T-cell (primary cell): ENCODE measurements at regions not wholly inside any gene's neighbourhood (a gene's known extent, or its start where the extent isn't known, plus 50 kb on each side); places are given as distances from the start of the nearest gene placed in this dataset.

Source experiments
- ATAC-seq, 4 experiments: fragments of 200-7000 bp in 3 of 4; fragments of 150-1000 bp in 1 of 4; cut with Tn5 transposase; replicated peaks in 1 of 4; 1 replicate in 3 of 4; 2 replicates in 1 of 4; pipeline ENCODE4 v1.10.0; 2021; ENCODE audit warnings: moderate library complexity in 3 of 4, mild to moderate bottlenecking in 2 of 4, moderate number of reproducible peaks in 1 of 4
- CTCF ChIA-PET, 2 donors: fragments of 300-600 bp; sonication (Branson Sonifier 250); formaldehyde crosslinking; loops; one replicate each; lab custom pipeline; 2022; ENCODE audit warnings: antibody characterized with exemption in 2 of 2; lab: Charles Lee
- POLR2A ChIA-PET, 2 donors: fragments of 300-600 bp; sonication (Branson Sonifier 250); formaldehyde crosslinking; loops; one replicate each; lab custom pipeline; 2022; ENCODE audit warnings: antibody characterized with exemption in 2 of 2; lab: Charles Lee
- DNase-seq, 35 experiments: peaks; one replicate each; pipeline versions ENCODE4 v3.0.0 to v3.0.0-alpha.2; 2013 to 2023
- H3K27ac ChIP-seq: one replicate; pipeline ENCODE4 v1.5.1; 2013; ENCODE audit warnings: low read length
- H3K27me3 ChIP-seq, 2 experiments: replicated peaks in 1 of 2; 1 replicate in 1 of 2; 2 replicates in 1 of 2; pipeline versions ENCODE4 v1.6.1 to v1.7.0; 2013; ENCODE audit warnings: low read length in 1 of 2, mixed read lengths in 1 of 2; ENCODE audit not compliant: control insufficient read depth in 2 of 2, insufficient read depth in 2 of 2; ENCODE audit errors: extremely low read depth in 1 of 2
- H3K36me3 ChIP-seq, 2 donors: 1 replicate in 1 of 2; 2 replicates in 1 of 2; pipeline versions ENCODE4 v1.6.1 to v1.7.0; 2013; ENCODE audit warnings: low read length in 1 of 2; ENCODE audit not compliant: control insufficient read depth in 2 of 2, insufficient read depth in 1 of 2; ENCODE audit errors: extremely low read depth in 1 of 2
- H3K4me1 ChIP-seq, 2 experiments: 1 replicate in 1 of 2; 2 replicates in 1 of 2; pipeline versions ENCODE4 v1.6.1 to v1.7.0; 2013; ENCODE audit warnings: low read length in 2 of 2, mixed read lengths in 1 of 2; ENCODE audit not compliant: insufficient read depth in 2 of 2, control insufficient read depth in 1 of 2; ENCODE audit errors: extremely low read depth in 1 of 2
- H3K4me3 ChIP-seq, 2 donors: 1 replicate in 1 of 2; 2 replicates in 1 of 2; pipeline versions ENCODE4 v1.5.1 to v1.7.0; 2013; ENCODE audit warnings: mild to moderate bottlenecking in 2 of 2, low read length in 1 of 2, moderate library complexity in 1 of 2; ENCODE audit not compliant: control insufficient read depth in 1 of 2; ENCODE audit errors: extremely low read depth in 1 of 2
- H3K9me3 ChIP-seq: 2 replicates; pipeline ENCODE4 v1.7.0; 2013
- H3K27ac Mint-ChIP-seq, 2 donors: one replicate each; pipeline ENCODE4 v1.8.0; 2020 to 2021; ENCODE audit warnings: mild to moderate bottlenecking in 2 of 2, mixed read lengths in 2 of 2
- H3K27me3 Mint-ChIP-seq, 2 donors: one replicate each; pipeline ENCODE4 v1.8.0; 2021 to 2022; ENCODE audit warnings: mixed read lengths in 2 of 2
- H3K36me3 Mint-ChIP-seq: one replicate; pipeline ENCODE4 v1.8.0; 2021; ENCODE audit warnings: mixed read lengths
- H3K4me1 Mint-ChIP-seq, 3 donors: one replicate each; pipeline ENCODE4 v1.8.0; 2020 to 2022; ENCODE audit warnings: mixed read lengths in 3 of 3, mild to moderate bottlenecking in 1 of 3
- H3K4me3 Mint-ChIP-seq, 3 donors: one replicate each; pipeline ENCODE4 v1.8.0; 2020 to 2022; ENCODE audit warnings: mild to moderate bottlenecking in 3 of 3, mixed read lengths in 3 of 3, moderate library complexity in 3 of 3
- H3K9me3 Mint-ChIP-seq, 3 donors: one replicate each; pipeline ENCODE4 v1.8.0; 2020 to 2022; ENCODE audit warnings: mixed read lengths in 3 of 3
- WGBS: methylation state at CpG from one replicate; pipeline ENCODE4 v1.1.5; 2013; ENCODE audit warnings: missing lambda C conversion rate; ENCODE audit not compliant: insufficient coverage; 5-methylcytosine and 5-hydroxymethylcytosine counted together

DNA sequence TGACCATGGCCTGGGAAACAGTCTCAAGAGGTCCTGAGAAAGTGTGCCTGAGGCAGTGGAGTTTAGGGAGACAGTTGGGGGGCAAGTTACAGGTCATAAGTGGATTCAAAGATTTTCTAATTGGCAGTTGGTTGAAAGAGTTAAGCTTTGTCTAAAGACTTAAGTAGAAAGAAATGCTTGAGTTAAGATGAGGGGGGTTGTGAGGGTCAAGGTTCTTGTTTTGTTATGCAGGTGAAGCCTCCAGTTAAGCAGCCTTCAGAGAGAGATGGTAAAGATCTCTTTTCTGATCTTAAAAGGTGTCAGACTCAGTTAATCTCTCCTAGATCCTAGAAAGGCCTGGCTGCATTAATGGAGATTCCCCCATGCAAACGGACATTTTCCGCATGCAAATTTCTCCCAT is 356.3 kb upstream of the C2CD4B start:
- H3K27me3 Mint-ChIP-seq, result peaks cover 17 to 49% of the 10 kb centered on the region in 2 donors
- H3K27me3 ChIP-seq, result peaks cover 0 to 11% of the 10 kb centered on the region in 2 experiments
- no peak overlapping the region for H3K27ac ChIP-seq
- ATAC-seq (no peak), DNase-seq (no peak)
- no peaks in the 10 kb centered on the region for H3K9me3 ChIP-seq
- WGBS, result no CpG with 5 or more reads among the region's 2 CpGs
- H3K4me1 Mint-ChIP-seq, result no peaks in the 10 kb centered on the region
- no peaks in the 10 kb centered on the region for H3K4me1 ChIP-seq
- H3K4me3 Mint-ChIP-seq, result no peak overlapping the region
- CTCF ChIA-PET, result no interaction called here
- no peaks in the 10 kb centered on the region for H3K36me3 Mint-ChIP-seq
- H3K4me3 ChIP-seq, result no peak overlapping the region
- POLR2A ChIA-PET, result no interaction called here
- no peaks in the 10 kb centered on the region for H3K9me3 Mint-ChIP-seq
- no peaks in the 10 kb centered on the region for H3K36me3 ChIP-seq
- no peak overlapping the region for H3K27ac Mint-ChIP-seq

DNA sequence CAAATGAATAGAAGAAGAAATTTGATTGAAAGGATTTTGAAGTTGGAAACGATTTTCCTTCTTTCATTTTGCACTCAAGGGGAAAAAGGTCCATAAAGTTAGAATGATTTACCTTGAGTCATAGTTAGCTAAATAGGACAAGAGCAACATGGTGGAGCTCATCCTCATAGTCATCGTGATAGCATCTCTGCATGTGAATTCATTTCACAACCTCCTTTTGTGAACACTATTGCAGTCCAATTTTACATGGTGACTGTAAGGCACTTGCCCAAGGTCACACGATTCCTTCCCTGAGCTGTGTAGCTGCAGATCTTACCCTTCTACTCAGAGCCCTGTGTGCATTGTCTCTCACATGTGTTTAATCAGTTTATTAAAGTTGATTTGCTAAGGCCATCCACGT is 359.8 kb upstream of the C2CD4B start:
- no peak overlapping the region for H3K4me3 Mint-ChIP-seq
- Histone ChIP-seq H3K4me3 (no peak overlapping the region), H3K9me3 (no peaks in the 10 kb centered on the region), H3K27ac (no peak overlapping the region), H3K4me1 (no peaks in the 10 kb centered on the region), H3K36me3 (no peaks in the 10 kb centered on the region), H3K27me3 (peaks cover 0 to 7% of the 10 kb centered on the region in 2 experiments)
- CTCF ChIA-PET, result no interaction called here
- POLR2A ChIA-PET, result no interaction called here
- peaks cover 15 to 42% of the 10 kb centered on the region in 2 donors for H3K27me3 Mint-ChIP-seq
- DNase-seq (no peak), ATAC-seq (no peak)
- no peaks in the 10 kb centered on the region for H3K4me1 Mint-ChIP-seq
- H3K27ac Mint-ChIP-seq, result no peak overlapping the region
- no peaks in the 10 kb centered on the region for H3K9me3 Mint-ChIP-seq
- 71% methylated on average over 1 of the region's 4 CpGs for WGBS
- no peaks in the 10 kb centered on the region for H3K36me3 Mint-ChIP-seq

DNA sequence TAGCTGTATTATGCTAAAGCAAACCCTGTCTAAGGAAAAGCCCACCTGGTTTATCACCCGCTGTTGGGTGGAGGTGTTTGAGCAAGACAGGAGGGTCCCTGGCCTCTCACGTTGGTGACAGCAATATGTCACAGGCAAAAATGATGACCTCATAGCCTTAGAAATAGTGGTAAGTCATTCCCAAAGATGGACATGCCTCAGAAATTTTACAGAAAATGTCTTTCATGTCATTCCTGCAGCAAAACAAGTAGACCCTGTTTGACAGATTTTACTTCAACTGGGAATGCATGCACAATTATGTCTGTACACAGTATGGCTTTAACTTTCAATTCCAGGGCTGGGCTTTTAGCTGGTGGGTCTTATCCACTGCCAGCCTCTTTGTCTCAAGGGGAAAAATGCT is 362.3 kb upstream of the C2CD4B start:
- Mint-ChIP-seq H3K4me1 (no peaks in the 10 kb centered on the region), H3K4me3 (no peak overlapping the region), H3K9me3 (no peaks in the 10 kb centered on the region), H3K27ac (no peak overlapping the region), H3K36me3 (no peaks in the 10 kb centered on the region), H3K27me3 (peaks cover 19 to 38% of the 10 kb centered on the region in 2 donors)
- H3K9me3 ChIP-seq, result no peaks in the 10 kb centered on the region
- DNase-seq (no peak), ATAC-seq (no peak)
- POLR2A ChIA-PET, result no interaction called here
- peaks cover 0 to 7% of the 10 kb centered on the region in 2 experiments for H3K27me3 ChIP-seq
- CTCF ChIA-PET, result no interaction called here
- H3K4me3 ChIP-seq, result no peak overlapping the region
- WGBS, result 88% methylated on average over 2 of the region's 2 CpGs
- no peaks in the 10 kb centered on the region for H3K4me1 ChIP-seq
- no peak overlapping the region for H3K27ac ChIP-seq
- H3K36me3 ChIP-seq, result no peaks in the 10 kb centered on the region

DNA sequence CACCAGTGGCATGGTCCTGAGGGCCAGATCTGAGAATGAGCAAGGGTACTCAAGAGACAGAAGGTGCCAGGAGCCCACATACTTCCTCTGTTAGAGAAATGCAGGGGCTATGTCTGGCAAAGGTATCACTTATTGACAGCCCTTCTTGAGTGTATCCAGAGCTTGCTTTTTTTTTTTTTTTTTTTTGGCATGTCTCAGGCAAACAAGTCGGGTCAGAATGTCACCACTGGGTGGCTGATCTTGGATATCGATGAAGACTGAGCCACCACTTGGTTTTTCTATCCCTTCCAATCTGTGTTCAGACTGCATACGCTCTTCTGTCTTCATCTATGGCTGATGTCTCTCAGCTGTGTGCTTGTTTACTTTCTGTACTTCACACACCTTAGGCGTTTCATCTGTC is 363.4 kb upstream of the C2CD4B start:
- Mint-ChIP-seq H3K36me3 (no peaks in the 10 kb centered on the region), H3K27ac (no peak overlapping the region), H3K4me3 (no peak overlapping the region)

DNA sequence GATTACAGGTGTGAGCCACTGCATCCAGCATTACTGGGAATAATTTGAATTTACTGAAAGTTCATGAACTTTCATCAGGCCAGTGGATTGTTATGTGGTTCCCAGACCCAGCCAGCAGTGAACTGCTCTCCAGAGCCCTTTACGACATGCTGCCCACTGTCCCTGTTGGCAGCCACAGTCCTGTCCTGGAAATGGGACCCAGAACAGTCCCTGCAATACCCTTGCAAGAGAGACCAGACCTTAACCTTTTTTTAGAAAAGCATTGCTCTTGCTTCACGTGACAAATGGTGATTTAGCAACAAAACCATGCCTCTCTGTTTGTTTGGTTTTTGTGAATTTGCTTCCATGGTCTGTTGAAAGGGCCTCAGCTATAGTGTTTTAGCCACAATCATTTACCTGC is 367.3 kb upstream of the C2CD4B start:
- H3K4me1 Mint-ChIP-seq, result no peaks in the 10 kb centered on the region
- no peak for DNase-seq
- 81% methylated on average over 2 of the region's 2 CpGs for WGBS
- H3K9me3 Mint-ChIP-seq, result no peaks in the 10 kb centered on the region
- POLR2A ChIA-PET, result no interaction called here
- Histone ChIP-seq H3K4me3 (no peak overlapping the region), H3K27ac (no peak overlapping the region), H3K4me1 (no peaks in the 10 kb centered on the region), H3K9me3 (no peaks in the 10 kb centered on the region), H3K27me3 (peaks cover 0 to 5% of the 10 kb centered on the region in 2 experiments), H3K36me3 (no peaks in the 10 kb centered on the region)
- CTCF ChIA-PET, result no interaction called here
- H3K27me3 Mint-ChIP-seq, result peaks cover 16 to 26% of the 10 kb centered on the region in 2 donors
- H3K36me3 Mint-ChIP-seq, result no peaks in the 10 kb centered on the region
- H3K4me3 Mint-ChIP-seq, result no peak overlapping the region
- no peak overlapping the region for H3K27ac Mint-ChIP-seq
- no peak for ATAC-seq

More for the DNA sequence above, 363.4 kb upstream of the C2CD4B start:
- peaks cover 20 to 36% of the 10 kb centered on the region in 2 donors for H3K27me3 Mint-ChIP-seq
- H3K27ac ChIP-seq, result no peak overlapping the region
- ChIA-PET POLR2A (no interaction called here), CTCF (no interaction called here)
- H3K9me3 Mint-ChIP-seq, result no peaks in the 10 kb centered on the region
- no peaks in the 10 kb centered on the region for H3K9me3 ChIP-seq
- WGBS, result 79% methylated on average over 3 of the region's 4 CpGs
- no peak for DNase-seq
- no peaks in the 10 kb centered on the region for H3K4me1 ChIP-seq
- H3K4me1 Mint-ChIP-seq, result no peaks in the 10 kb centered on the region
- no peak overlapping the region for H3K4me3 ChIP-seq
- no peaks in the 10 kb centered on the region for H3K36me3 ChIP-seq
- ATAC-seq, result no peak
- peaks cover 0 to 7% of the 10 kb centered on the region in 2 experiments for H3K27me3 ChIP-seq

DNA sequence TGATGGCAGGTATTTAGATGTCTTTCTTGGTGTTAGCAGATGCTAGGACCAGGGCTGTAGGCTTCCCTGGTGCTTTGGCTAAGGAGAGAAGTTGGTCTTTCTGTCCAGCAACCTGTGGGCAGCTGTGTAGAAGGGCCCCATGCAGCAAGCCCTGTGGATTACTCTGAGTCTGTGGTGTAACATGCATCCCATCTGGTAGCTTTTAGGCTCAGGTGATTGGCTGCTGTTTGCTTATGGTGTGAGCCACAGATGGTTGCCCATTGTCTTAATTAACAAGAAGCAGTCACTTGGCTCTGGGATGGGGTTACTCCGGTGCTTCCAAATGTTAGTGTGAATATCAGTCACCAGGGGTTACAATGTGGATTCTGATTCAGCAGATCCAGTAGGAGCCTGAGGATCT is 368.6 kb upstream of the C2CD4B start:
- Histone ChIP-seq H3K36me3 (no peaks in the 10 kb centered on the region), H3K4me1 (no peaks in the 10 kb centered on the region), H3K9me3 (no peaks in the 10 kb centered on the region), H3K4me3 (no peak overlapping the region), H3K27me3 (peaks cover 0 to 5% of the 10 kb centered on the region in 2 experiments), H3K27ac (no peak overlapping the region)
- no peaks in the 10 kb centered on the region for H3K36me3 Mint-ChIP-seq
- no peak overlapping the region for H3K27ac Mint-ChIP-seq
- peaks cover 18 to 25% of the 10 kb centered on the region in 2 donors for H3K27me3 Mint-ChIP-seq
- ATAC-seq (no peak), DNase-seq (no peak)
- ChIA-PET CTCF (interaction anchor here in 1 of 2 donors (0.6 kb wide), 1 partner anchor 683 kb away, joined by 3 read pairs; no protein-coding TSS in a partner anchor), POLR2A (no interaction called here)
- no peaks in the 10 kb centered on the region for H3K9me3 Mint-ChIP-seq
- WGBS, result 100% methylated on average over 1 of the region's 1 CpG
- no peak overlapping the region for H3K4me3 Mint-ChIP-seq
- no peaks in the 10 kb centered on the region for H3K4me1 Mint-ChIP-seq

DNA sequence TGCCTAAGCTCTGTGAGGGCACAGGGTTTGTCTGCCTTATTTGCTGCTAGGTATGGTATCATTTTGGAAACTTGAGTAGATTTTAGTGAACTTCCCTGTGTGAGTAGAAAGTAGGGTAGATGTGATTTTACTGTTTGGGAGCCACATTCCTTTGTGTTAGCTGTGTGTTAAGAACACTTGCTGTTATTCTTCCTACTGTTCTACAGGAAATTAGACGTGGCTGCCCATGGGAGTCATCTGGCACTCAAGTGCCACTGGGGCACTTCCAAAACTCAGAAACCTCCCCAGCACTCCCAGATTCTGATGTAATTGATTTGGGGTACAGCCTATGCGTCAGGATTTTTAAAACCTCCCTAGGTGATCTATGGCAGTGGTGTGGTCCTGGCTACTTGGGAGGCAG is 369.9 kb upstream of the C2CD4B start:
- H3K36me3 Mint-ChIP-seq, result no peaks in the 10 kb centered on the region
- H3K27ac Mint-ChIP-seq, result no peak overlapping the region
- H3K4me1 Mint-ChIP-seq, result no peaks in the 10 kb centered on the region
- H3K4me3 ChIP-seq, result no peak overlapping the region
- WGBS, result no CpG with 5 or more reads among the region's 2 CpGs
- H3K9me3 ChIP-seq, result no peaks in the 10 kb centered on the region
- peaks cover 0 to 5% of the 10 kb centered on the region in 2 experiments for H3K27me3 ChIP-seq
- no peak for ATAC-seq
- POLR2A ChIA-PET, result no interaction called here
- peaks cover 18 to 23% of the 10 kb centered on the region in 2 donors for H3K27me3 Mint-ChIP-seq
- no peak overlapping the region for H3K27ac ChIP-seq
- DNase-seq, result no peak
- H3K9me3 Mint-ChIP-seq, result no peaks in the 10 kb centered on the region
- no peaks in the 10 kb centered on the region for H3K4me1 ChIP-seq
- no peak overlapping the region for H3K4me3 Mint-ChIP-seq
- CTCF ChIA-PET, result no interaction called here
- H3K36me3 ChIP-seq, result no peaks in the 10 kb centered on the region
